ENCODE measurements at regions not wholly inside any gene's neighbourhood (a gene's known extent, or its start where the extent isn't known, plus 50 kb on each side); places are given as distances from the start of the nearest gene placed in this dataset.

DNA sequence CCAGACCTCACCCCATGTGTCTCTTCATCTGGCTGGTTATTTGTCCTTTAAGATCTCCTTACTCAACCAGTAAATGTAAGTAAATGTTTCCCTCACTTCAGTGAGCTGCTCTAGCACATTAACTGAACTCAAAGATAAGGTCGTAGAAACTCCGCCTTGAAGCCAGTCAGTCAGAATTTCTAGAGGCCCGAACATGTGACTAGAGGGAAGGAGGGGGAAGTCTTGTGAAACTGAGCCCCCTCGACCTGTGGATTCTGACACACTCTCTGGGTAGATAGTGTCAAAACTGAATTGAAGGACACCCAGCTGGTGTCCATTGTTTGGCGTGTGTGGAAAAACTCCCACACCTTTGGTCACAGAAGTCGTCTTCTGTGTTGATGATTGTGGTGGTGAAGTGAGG, 933.9 kb downstream of the ADGRL3 start:
- peaks cover 3 to 13% of the 10 kb centered on the region in 2 experiments; a peak in 4 of 5 replicates for H3K9me3 Mint-ChIP-seq
- Histone ChIP-seq H2BK15ac (ENCODE audit: low read depth, low read length) (no peak overlapping the region), H3K79me1 (ENCODE audit: insufficient read depth, low read depth, low read length, poor library complexity, severe bottlenecking) (no peaks in the 10 kb centered on the region), H3K4me2 (ENCODE audit: insufficient read depth, insufficient read length, low read length) (no peak overlapping the region), H2BK12ac (ENCODE audit: insufficient read length, low read depth, low read length) (no peak overlapping the region), H2BK120ac (ENCODE audit: low read depth, low read length, poor library complexity, severe bottlenecking) (no peak overlapping the region), H2BK20ac (ENCODE audit: low read depth, low read length, poor library complexity, severe bottlenecking) (no peak overlapping the region), H3K23ac (ENCODE audit: insufficient read length, low read depth, low read length) (no peak overlapping the region), H3K56ac (ENCODE audit: insufficient read length, low read depth, low read length) (no peak overlapping the region), H3K18ac (ENCODE audit: insufficient read length, low read depth, low read length) (no peak overlapping the region), H3K9ac (ENCODE audit: extremely low read depth, insufficient read length, low read length) (no peak overlapping the region), H3K79me2 (ENCODE audit: insufficient read depth, low read length) (no peaks in the 10 kb centered on the region), H3T11ph (ENCODE audit: low read length) (no peak overlapping the region), H3K14ac (ENCODE audit: insufficient read depth, low read length) (no peak overlapping the region), H2AFZ (ENCODE audit: low read length) (no peak overlapping the region), H2AK5ac (ENCODE audit: insufficient read length, low read length) (no peak overlapping the region), H4K5ac (ENCODE audit: insufficient read length, low read depth, low read length) (no peak overlapping the region), H3K27ac (ENCODE audit: insufficient read length, low read depth, low read length) (no peak overlapping the region), H3K9me3 (ENCODE audit: control insufficient read depth, low read depth, low read length) (no peaks in the 10 kb centered on the region), H4K91ac (ENCODE audit: insufficient read length, low read depth, low read length) (no peak overlapping the region), H3K4ac (ENCODE audit: low read depth, low read length) (no peak overlapping the region), H4K8ac (replicated peaks; ENCODE audit: insufficient read length, low read depth, low read length) (no peak overlapping the region), H4K20me1 (ENCODE audit: control insufficient read depth, insufficient read depth, insufficient read length) (no peaks in the 10 kb centered on the region), H3K23me2 (ENCODE audit: insufficient read length, low read depth, low read length, poor library complexity, severe bottlenecking) (no peaks in the 10 kb centered on the region), H3K4me1 (ENCODE audit: insufficient read depth, low read length) (no peaks in the 10 kb centered on the region; the same call in 1 of the 2 replicates), H3K27me3 (ENCODE audit: insufficient read depth, low read length) (no peaks in the 10 kb centered on the region), H2BK5ac (ENCODE audit: insufficient read length, low read length) (no peak overlapping the region)
- H3K27me3 Mint-ChIP-seq (ENCODE audit: low read depth), result no peaks in the 10 kb centered on the region
- H3K4me3 Mint-ChIP-seq, result no peak overlapping the region
- peaks cover 0 to 10% (median 9%) of the 10 kb centered on the region in 3 experiments; a peak in 5 of 7 replicates for H3K36me3 Mint-ChIP-seq (ENCODE audit: insufficient read depth in 1 of 3, low read depth in 3 of 3)
- no peak overlapping the region for H3K27ac Mint-ChIP-seq
- WGBS (ENCODE audit: extremely low coverage, insufficient read length, low lambda C conversion rate), result no CpG with 5 or more reads among the region's 6 CpGs
- no peak for DNase-seq
- peaks cover 34 to 35% of the 10 kb centered on the region in 2 experiments for H3K4me1 Mint-ChIP-seq
- TF ChIP-seq, protein P1, sequence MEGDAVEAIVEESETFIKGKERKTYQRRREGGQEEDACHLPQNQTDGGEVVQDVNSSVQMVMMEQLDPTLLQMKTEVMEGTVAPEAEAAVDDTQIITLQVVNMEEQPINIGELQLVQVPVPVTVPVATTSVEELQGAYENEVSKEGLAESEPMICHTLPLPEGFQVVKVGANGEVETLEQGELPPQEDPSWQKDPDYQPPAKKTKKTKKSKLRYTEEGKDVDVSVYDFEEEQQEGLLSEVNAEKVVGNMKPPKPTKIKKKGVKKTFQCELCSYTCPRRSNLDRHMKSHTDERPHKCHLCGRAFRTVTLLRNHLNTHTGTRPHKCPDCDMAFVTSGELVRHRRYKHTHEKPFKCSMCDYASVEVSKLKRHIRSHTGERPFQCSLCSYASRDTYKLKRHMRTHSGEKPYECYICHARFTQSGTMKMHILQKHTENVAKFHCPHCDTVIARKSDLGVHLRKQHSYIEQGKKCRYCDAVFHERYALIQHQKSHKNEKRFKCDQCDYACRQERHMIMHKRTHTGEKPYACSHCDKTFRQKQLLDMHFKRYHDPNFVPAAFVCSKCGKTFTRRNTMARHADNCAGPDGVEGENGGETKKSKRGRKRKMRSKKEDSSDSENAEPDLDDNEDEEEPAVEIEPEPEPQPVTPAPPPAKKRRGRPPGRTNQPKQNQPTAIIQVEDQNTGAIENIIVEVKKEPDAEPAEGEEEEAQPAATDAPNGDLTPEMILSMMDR (conservative IDR thresholded peaks at IDR 0.05), result no peak

Data from H9 (cell line).